ENCODE measurements at regions not wholly inside any gene's neighbourhood (a gene's known extent, or its start where the extent isn't known, plus 50 kb on each side); places are given as distances from the start of the nearest gene placed in this dataset.

GRCh38 chr6:115356371-115356770, 704.3 kb downstream of the FRK start:
- no peak for TF ChIP-seq CTCF (IDR thresholded peaks at IDR 0.05; ENCODE audit: low read depth, low read length)
- no peak for TF ChIP-seq MAX (IDR thresholded peaks at IDR 0.05; ENCODE audit: low read depth, low read length)
- no peak for TF ChIP-seq POLR2A (IDR thresholded peaks at IDR 0.05; ENCODE audit: extremely low read depth, insufficient read length)
- TF ChIP-seq MYC (IDR thresholded peaks at IDR 0.05; ENCODE audit: low read depth, low read length), result no peak
- H3K4me3 ChIP-seq (ENCODE audit: low read depth, low read length), result no peak overlapping the region
- no peak for DNase-seq (ENCODE audit: low read depth)

GRCh38 chr6:115323001-115323400, 737.7 kb downstream of the FRK start:
- TF ChIP-seq CTCF (IDR thresholded peaks at IDR 0.05; ENCODE audit: low read depth, low read length), result no peak
- TF ChIP-seq POLR2A (IDR thresholded peaks at IDR 0.05; ENCODE audit: extremely low read depth, insufficient read length), result no peak
- no peak for TF ChIP-seq MYC (IDR thresholded peaks at IDR 0.05; ENCODE audit: low read depth, low read length)
- no peak for TF ChIP-seq MAX (IDR thresholded peaks at IDR 0.05; ENCODE audit: low read depth, low read length)
- DNase-seq (ENCODE audit: low read depth), result no peak
- H3K4me3 ChIP-seq (ENCODE audit: low read depth, low read length), result no peak overlapping the region

- TF ChIP-seq POLR2A (IDR thresholded peaks at IDR 0.05; ENCODE audit: extremely low read depth, insufficient read length), result no peak
- no peak for TF ChIP-seq MAX (IDR thresholded peaks at IDR 0.05; ENCODE audit: low read depth, low read length)
- TF ChIP-seq CTCF (IDR thresholded peaks at IDR 0.05; ENCODE audit: low read depth, low read length), result no peak
- TF ChIP-seq MYC (IDR thresholded peaks at IDR 0.05; ENCODE audit: low read depth, low read length), result no peak
- DNase-seq (ENCODE audit: low read depth), result peak; percentile 2
- H3K4me3 ChIP-seq (ENCODE audit: low read depth, low read length), result no peak overlapping the region
These were observed 740.9 kb downstream of the FRK start for GRCh38 chr6:115319823-115320222.

GRCh38 chr6:115310156-115310555, 750.5 kb downstream of the FRK start:
- H3K4me3 ChIP-seq (ENCODE audit: low read depth, low read length), result no peak overlapping the region
- no peak for TF ChIP-seq MAX (IDR thresholded peaks at IDR 0.05; ENCODE audit: low read depth, low read length)
- TF ChIP-seq MYC (IDR thresholded peaks at IDR 0.05; ENCODE audit: low read depth, low read length), result no peak
- TF ChIP-seq POLR2A (IDR thresholded peaks at IDR 0.05; ENCODE audit: extremely low read depth, insufficient read length), result no peak
- TF ChIP-seq CTCF (IDR thresholded peaks at IDR 0.05; ENCODE audit: low read depth, low read length), result no peak
- DNase-seq (ENCODE audit: low read depth), result no peak

GRCh38 chr6:115302731-115303130, 758.0 kb downstream of the FRK start:
- H3K4me3 ChIP-seq (ENCODE audit: low read depth, low read length), result no peak overlapping the region
- DNase-seq (ENCODE audit: low read depth), result no peak
- TF ChIP-seq POLR2A (IDR thresholded peaks at IDR 0.05; ENCODE audit: extremely low read depth, insufficient read length) (no peak), MYC (IDR thresholded peaks at IDR 0.05; ENCODE audit: low read depth, low read length) (no peak), MAX (IDR thresholded peaks at IDR 0.05; ENCODE audit: low read depth, low read length) (no peak), CTCF (IDR thresholded peaks at IDR 0.05; ENCODE audit: low read depth, low read length) (no peak)

GRCh38 chr6:115287467-115287866, 773.2 kb downstream of the FRK start:
- no peak overlapping the region for H3K4me3 ChIP-seq (ENCODE audit: low read depth, low read length)
- no peak for DNase-seq (ENCODE audit: low read depth)
- TF ChIP-seq CTCF (IDR thresholded peaks at IDR 0.05; ENCODE audit: low read depth, low read length) (no peak), POLR2A (IDR thresholded peaks at IDR 0.05; ENCODE audit: extremely low read depth, insufficient read length) (no peak), MAX (IDR thresholded peaks at IDR 0.05; ENCODE audit: low read depth, low read length) (no peak), MYC (IDR thresholded peaks at IDR 0.05; ENCODE audit: low read depth, low read length) (no peak)

All from NB4 (cell line).